Endothelial cell of umbilical vein (primary cell): ENCODE measurements at regions not wholly inside any gene's neighbourhood (a gene's known extent, or its start where the extent isn't known, plus 50 kb on each side); places are given as distances from the start of the nearest gene placed in this dataset.
A peak's percentile ranks its signal among the peaks of the same experiment; 100 is the strongest.

ENCODE experiments used
- BruUV-seq: library from RNA; stranded (reverse); fragments of 400-500 nt; replicated peaks from 2 replicates; lab custom pipeline; 2021; lab: Mats Ljungman, UMichigan
- CTCF ChIA-PET: fragments of 300-600, 350-600 bp; sonication (Branson Sonifier 250); formaldehyde crosslinking; loops from one replicate; lab custom pipeline; 2021; ENCODE audit warnings: antibody characterized with exemption, inconsistent platforms; lab: Charles Lee
- POLR2A ChIA-PET: fragments of 300-600, 350-600 bp; sonication (Branson Sonifier 250); formaldehyde crosslinking; loops from one replicate; lab custom pipeline; 2021; ENCODE audit warnings: antibody characterized with exemption, inconsistent platforms; lab: Charles Lee
- DNase-seq: peaks from one replicate; pipeline ENCODE4 v3.0.0-alpha.2; 2011; ENCODE audit warnings: low read depth, low spot score
- FAIRE-seq: peaks from 2 replicates; lab custom pipeline; 2011; peaks lifted over from hg19 to GRCh38; lab: Jason Lieb, UNC
- H2AFZ ChIP-seq: 2 replicates; pipeline ENCODE4 v1.6.0; 2012; ENCODE audit warnings: low read depth, low read length, control low read depth, inconsistent platforms
- H3K27ac ChIP-seq: 2 replicates; pipeline ENCODE4 v1.5.1; 2011; ENCODE audit warnings: low read depth, mild to moderate bottlenecking, control low read depth, low read length, moderate library complexity; ENCODE audit not compliant: insufficient read depth
- H3K27me3 ChIP-seq, 2 experiments: 2 replicates each; pipeline versions ENCODE4 v1.6.0 to v1.6.1; 2011; ENCODE audit warnings: low read length in 2 of 2, mixed read lengths in 1 of 2; ENCODE audit not compliant: control insufficient read depth in 2 of 2, insufficient read depth in 2 of 2
- H3K36me3 ChIP-seq, 2 experiments: 2 replicates in 1 of 2; 3 replicates in 1 of 2; pipeline ENCODE4 v1.5.1; 2011; ENCODE audit warnings: low read length in 2 of 2, mild to moderate bottlenecking in 1 of 2, moderate library complexity in 1 of 2; ENCODE audit not compliant: control insufficient read depth in 2 of 2, insufficient read depth in 2 of 2; ENCODE audit errors: extremely low read depth in 1 of 2
- H3K4me1 ChIP-seq: 3 replicates; pipeline ENCODE4 v1.5.1; 2011; ENCODE audit warnings: mild to moderate bottlenecking, low read length; ENCODE audit not compliant: control insufficient read depth, insufficient read depth; ENCODE audit errors: extremely low read depth
- H3K4me2 ChIP-seq: 2 replicates; pipeline ENCODE4 v1.6.1; 2011; ENCODE audit warnings: low read length, control low read depth, mixed read lengths; ENCODE audit not compliant: insufficient read depth
- H3K4me3 ChIP-seq, 3 experiments: fragments of 200-600 bp in 1 of 3; sonication (generic), shearing (Covaris generic) in 1 of 3; replicated peaks in 1 of 3; 2 replicates each; pipeline ENCODE4 v1.5.1; 2011 to 2016; ENCODE audit warnings: control low read depth in 3 of 3, low read length in 3 of 3, mild to moderate bottlenecking in 2 of 3, inconsistent platforms in 1 of 3, low read depth in 1 of 3, moderate library complexity in 1 of 3; ENCODE audit not compliant: insufficient read depth in 1 of 3
- H3K79me2 ChIP-seq: 2 replicates; pipeline ENCODE4 v1.6.0; 2012; ENCODE audit warnings: low read length, inconsistent platforms; ENCODE audit not compliant: control insufficient read depth, insufficient read depth
- H3K9ac ChIP-seq: replicated peaks from 2 replicates; pipeline ENCODE3; 2011; ENCODE audit warnings: low read length, control low read depth; ENCODE audit not compliant: insufficient read depth; ENCODE audit errors: extremely low read depth
- H3K9me1 ChIP-seq: replicated peaks from 3 replicates; pipeline ENCODE4 v1.6.0; 2011; ENCODE audit warnings: mild to moderate bottlenecking, low read length; ENCODE audit not compliant: control insufficient read depth, insufficient read depth; ENCODE audit errors: extremely low read depth
- H3K9me3 ChIP-seq: replicated peaks from 2 replicates; pipeline ENCODE4 v1.5.1; 2012; ENCODE audit warnings: low read length, inconsistent platforms; ENCODE audit not compliant: control insufficient read depth, insufficient read depth
- H4K20me1 ChIP-seq: replicated peaks from 2 replicates; pipeline ENCODE3; 2011; ENCODE audit warnings: mild to moderate bottlenecking, low read length; ENCODE audit not compliant: control insufficient read depth, insufficient read depth; ENCODE audit errors: extremely low read depth
- EZH2 ChIP-seq: IDR thresholded peaks from 2 replicates; pipeline ENCODE4 v1.6.1; 2012; ENCODE audit warnings: borderline replicate concordance, low read depth, mild to moderate bottlenecking, moderate library complexity, low read length, inconsistent platforms; ENCODE audit not compliant: severe bottlenecking
- FOS ChIP-seq: IDR thresholded peaks from 2 replicates; pipeline ENCODE4 v1.6.1; 2011; ENCODE audit warnings: mild to moderate bottlenecking, low read length, moderate library complexity, borderline replicate concordance; ENCODE audit not compliant: insufficient read depth
- GATA2 ChIP-seq: IDR thresholded peaks from 2 replicates; pipeline ENCODE4 v1.7.0; 2011; ENCODE audit warnings: low read depth, mild to moderate bottlenecking, moderate library complexity, mixed read lengths, low read length; ENCODE audit not compliant: insufficient read length, insufficient read depth
- JUN ChIP-seq: IDR thresholded peaks from 2 replicates; pipeline ENCODE4 v1.6.1; 2011; ENCODE audit warnings: borderline replicate concordance, low read depth; ENCODE audit not compliant: insufficient read length, insufficient read depth
- MYC ChIP-seq: IDR thresholded peaks from one replicate; pipeline ENCODE4 v1.6.1; 2011; ENCODE audit warnings: mild to moderate bottlenecking, low read depth, low read length
- POLR2A ChIP-seq: IDR thresholded peaks from 2 replicates; pipeline ENCODE4 v1.6.1; 2012; ENCODE audit warnings: low read depth, mild to moderate bottlenecking, control low read depth, low read length
- POLR2AphosphoS5 ChIP-seq: IDR thresholded peaks from 2 replicates; pipeline ENCODE4 v1.6.1; 2012; ENCODE audit warnings: low read depth, mild to moderate bottlenecking, control low read depth, low read length, moderate library complexity; ENCODE audit not compliant: insufficient read depth
- dilution Hi-C: fragments of 300-500 bp; cut with MboI; formaldehyde crosslinking; loops from one replicate; pipeline ENCODE4 v1.15.0; 2019; ENCODE audit warnings: low sequenced_read_pairs; ENCODE audit not compliant: extremely low pct_ligation_motif_present
- intact Hi-C: fragments of 100-400 bp; cut with micrococcal nuclease; formaldehyde crosslinking; loops from one replicate; pipeline ENCODE4 v1.10.0; 2022
- TF ChIP-seq, protein P1 (sequence below): IDR thresholded peaks from 2 replicates; pipeline ENCODE4 v1.6.1; 2011; ENCODE audit not compliant: insufficient read depth, insufficient read length
- TF ChIP-seq, protein P2 (sequence below), 2 donors: IDR thresholded peaks; 1 replicate in 1 of 2; 2 replicates in 1 of 2; pipeline ENCODE4 v1.5.1; 2011; ENCODE audit warnings: low read length in 2 of 2, mild to moderate bottlenecking in 2 of 2, moderate library complexity in 2 of 2, control low read depth in 1 of 2, inconsistent platforms in 1 of 2, low read depth in 1 of 2; ENCODE audit not compliant: insufficient read depth in 1 of 2; ENCODE audit errors: extremely low read depth in 1 of 2

DNA sequence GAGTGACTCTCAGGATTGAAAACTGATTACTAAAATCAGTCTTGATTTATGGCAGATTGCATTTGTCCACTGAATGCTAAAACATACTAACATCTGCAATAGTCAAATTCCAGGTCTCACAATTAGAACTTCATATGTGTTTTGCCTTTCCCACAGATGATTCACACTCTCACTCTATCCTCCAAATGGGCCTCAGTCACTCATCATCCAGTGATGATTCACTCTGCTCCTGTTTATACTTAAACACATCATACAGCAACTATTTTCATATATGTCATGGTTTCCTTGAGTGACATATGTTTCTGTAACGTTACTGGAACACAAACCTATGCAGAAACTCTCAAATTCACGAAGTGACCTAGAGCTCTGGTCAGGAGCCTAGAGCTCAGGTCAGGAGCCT is 512.9 kb downstream of the HINT1 start:
- no peak overlapping the region for H3K4me3 ChIP-seq
- no peak for FAIRE-seq
- CTCF ChIA-PET, result no interaction called here
- no peaks in the 10 kb centered on the region for H3K79me2 ChIP-seq
- H2AFZ ChIP-seq, result no peak overlapping the region
- no peaks in the 10 kb centered on the region for H3K27me3 ChIP-seq
- no peak overlapping the region for H3K27ac ChIP-seq
- no peaks in the 10 kb centered on the region for H3K9me1 ChIP-seq
- DNase-seq, result peak; percentile 53
- H3K4me2 ChIP-seq, result no peak overlapping the region
- no peak overlapping the region for H3K9ac ChIP-seq
- no TSS peak for BruUV-seq
- H3K4me1 ChIP-seq, result no peaks in the 10 kb centered on the region
- no peaks in the 10 kb centered on the region for H3K9me3 ChIP-seq
- peak; percentile 95 for TF ChIP-seq FOS
- no peak for TF ChIP-seq POLR2AphosphoS5
- TF ChIP-seq MYC, result no peak
- peak; percentile 46 for TF ChIP-seq JUN
- TF ChIP-seq GATA2, result no peak
- TF ChIP-seq EZH2, result no peak
- TF ChIP-seq, protein P1, sequence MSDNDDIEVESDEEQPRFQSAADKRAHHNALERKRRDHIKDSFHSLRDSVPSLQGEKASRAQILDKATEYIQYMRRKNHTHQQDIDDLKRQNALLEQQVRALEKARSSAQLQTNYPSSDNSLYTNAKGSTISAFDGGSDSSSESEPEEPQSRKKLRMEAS, result no peak
- TF ChIP-seq POLR2A, result no peak
- TF ChIP-seq, protein P2, sequence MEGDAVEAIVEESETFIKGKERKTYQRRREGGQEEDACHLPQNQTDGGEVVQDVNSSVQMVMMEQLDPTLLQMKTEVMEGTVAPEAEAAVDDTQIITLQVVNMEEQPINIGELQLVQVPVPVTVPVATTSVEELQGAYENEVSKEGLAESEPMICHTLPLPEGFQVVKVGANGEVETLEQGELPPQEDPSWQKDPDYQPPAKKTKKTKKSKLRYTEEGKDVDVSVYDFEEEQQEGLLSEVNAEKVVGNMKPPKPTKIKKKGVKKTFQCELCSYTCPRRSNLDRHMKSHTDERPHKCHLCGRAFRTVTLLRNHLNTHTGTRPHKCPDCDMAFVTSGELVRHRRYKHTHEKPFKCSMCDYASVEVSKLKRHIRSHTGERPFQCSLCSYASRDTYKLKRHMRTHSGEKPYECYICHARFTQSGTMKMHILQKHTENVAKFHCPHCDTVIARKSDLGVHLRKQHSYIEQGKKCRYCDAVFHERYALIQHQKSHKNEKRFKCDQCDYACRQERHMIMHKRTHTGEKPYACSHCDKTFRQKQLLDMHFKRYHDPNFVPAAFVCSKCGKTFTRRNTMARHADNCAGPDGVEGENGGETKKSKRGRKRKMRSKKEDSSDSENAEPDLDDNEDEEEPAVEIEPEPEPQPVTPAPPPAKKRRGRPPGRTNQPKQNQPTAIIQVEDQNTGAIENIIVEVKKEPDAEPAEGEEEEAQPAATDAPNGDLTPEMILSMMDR (IDR thresholded peaks at IDR 0.05; ENCODE audit: extremely low read depth in 1 of 2, insufficient read depth in 1 of 2, low read depth in 1 of 2, low read length in 2 of 2), result no peak
- POLR2A ChIA-PET, result no interaction called here
- H3K36me3 ChIP-seq, result no peaks in the 10 kb centered on the region
- H4K20me1 ChIP-seq, result no peaks in the 10 kb centered on the region
- intact Hi-C loops (no loop called here), dilution Hi-C loops (no loop called here)
